ENCODE measurements at regions not wholly inside any gene's neighbourhood (a gene's known extent, or its start where the extent isn't known, plus 50 kb on each side); places are given as distances from the start of the nearest gene placed in this dataset.

DNA sequence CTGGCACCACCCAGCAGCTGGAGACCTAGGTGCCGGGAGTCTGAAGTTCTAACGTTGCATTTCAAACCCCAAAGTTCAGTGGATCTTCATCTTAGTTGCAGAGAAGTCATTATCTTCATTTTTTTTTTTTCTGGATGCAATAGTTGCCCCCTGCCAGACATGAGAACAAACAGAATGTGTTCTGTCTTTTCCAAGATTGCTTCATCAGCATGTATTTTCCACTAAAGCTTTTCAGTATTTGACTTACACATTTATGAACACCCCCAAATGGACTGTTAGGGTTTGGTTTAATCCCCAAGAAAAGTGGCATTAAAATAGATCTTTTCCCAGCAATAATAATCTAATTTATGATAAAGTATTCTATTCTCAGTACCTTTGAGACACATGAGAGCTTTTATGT is 135.2 kb upstream of the OSMR start:
- Histone ChIP-seq H4K91ac (ENCODE audit: insufficient read length, low read depth, low read length) (no peak overlapping the region), H2BK20ac (ENCODE audit: low read depth, low read length, poor library complexity, severe bottlenecking) (no peak overlapping the region), H3K4me2 (ENCODE audit: insufficient read depth, insufficient read length, low read length) (no peak overlapping the region), H2BK15ac (ENCODE audit: low read depth, low read length) (no peak overlapping the region), H3K4ac (ENCODE audit: low read depth, low read length) (no peak overlapping the region), H2BK5ac (ENCODE audit: insufficient read length, low read length) (no peak overlapping the region), H3K9ac (ENCODE audit: extremely low read depth, insufficient read length, low read length) (no peak overlapping the region), H3K23ac (ENCODE audit: insufficient read length, low read depth, low read length) (no peak overlapping the region), H2AFZ (ENCODE audit: low read length) (no peak overlapping the region), H3K14ac (ENCODE audit: insufficient read depth, low read length) (no peak overlapping the region), H2BK120ac (ENCODE audit: low read depth, low read length, poor library complexity, severe bottlenecking) (no peak overlapping the region), H3K9me3 (ENCODE audit: control insufficient read depth, low read depth, low read length) (no peaks in the 10 kb centered on the region), H3K79me1 (ENCODE audit: insufficient read depth, low read depth, low read length, poor library complexity, severe bottlenecking) (no peaks in the 10 kb centered on the region), H2BK12ac (ENCODE audit: insufficient read length, low read depth, low read length) (no peak overlapping the region), H4K20me1 (ENCODE audit: control insufficient read depth, insufficient read depth, insufficient read length) (no peaks in the 10 kb centered on the region), H3T11ph (ENCODE audit: low read length) (no peak overlapping the region), H3K23me2 (ENCODE audit: insufficient read length, low read depth, low read length, poor library complexity, severe bottlenecking) (no peaks in the 10 kb centered on the region), H3K27ac (ENCODE audit: insufficient read length, low read depth, low read length) (no peak overlapping the region), H3K56ac (ENCODE audit: insufficient read length, low read depth, low read length) (no peak overlapping the region), H4K8ac (replicated peaks; ENCODE audit: insufficient read length, low read depth, low read length) (no peak overlapping the region), H3K27me3 (ENCODE audit: insufficient read depth, low read length) (no peaks in the 10 kb centered on the region), H2AK5ac (ENCODE audit: insufficient read length, low read length) (no peak overlapping the region), H4K5ac (ENCODE audit: insufficient read length, low read depth, low read length) (no peak overlapping the region), H3K79me2 (ENCODE audit: insufficient read depth, low read length) (no peaks in the 10 kb centered on the region), H3K18ac (ENCODE audit: insufficient read length, low read depth, low read length) (no peak overlapping the region), H3K4me1 (ENCODE audit: insufficient read depth, low read length) (no peaks in the 10 kb centered on the region)
- no peak for TF ChIP-seq CTCF (conservative IDR thresholded peaks at IDR 0.05)
- Mint-ChIP-seq H3K9me3 (no peaks in the 10 kb centered on the region), H3K36me3 (ENCODE audit: insufficient read depth in 1 of 3, low read depth in 3 of 3) (no peaks in the 10 kb centered on the region), H3K4me1 (no peaks in the 10 kb centered on the region; a peak in 2 of 4 replicates), H3K4me3 (no peak overlapping the region), H3K27me3 (ENCODE audit: low read depth) (no peaks in the 10 kb centered on the region; the same call in 1 of the 2 replicates), H3K27ac (no peak overlapping the region)
- WGBS (ENCODE audit: extremely low coverage, insufficient read length, low lambda C conversion rate): no CpG with 5 or more reads among the region's 2 CpGs
- DNase-seq: no peak

All from H9 (cell line).